ENCODE measurements at regions not wholly inside any gene's neighbourhood (a gene's known extent, or its start where the extent isn't known, plus 50 kb on each side); places are given as distances from the start of the nearest gene placed in this dataset.

GRCh38 chr10:8431511-8431910, 377.0 kb downstream of the GATA3 start:
- peak in 1 of 5 experiments; percentile 46 for DNase-seq

GRCh38 chr10:8435186-8436055, 380.9 kb downstream of the GATA3 start:
- DNase-seq = peak in 1 of 5 experiments; percentile 45

GRCh38 chr10:8437896-8438295, 383.4 kb downstream of the GATA3 start:
- DNase-seq = peak in 1 of 5 experiments; percentile 44

- peak in 2 of 5 experiments; percentile 69 to 89 for DNase-seq
Observed at GRCh38 chr10:8438603-8439002, 384.1 kb downstream of the GATA3 start.

GRCh38 chr10:8439040-8439439, 384.6 kb downstream of the GATA3 start:
- no peak for DNase-seq

GRCh38 chr10:8444630-8445029, 390.1 kb downstream of the GATA3 start:
- DNase-seq = peak in 1 of 5 experiments; percentile 29

- DNase-seq = no peak
Observed at GRCh38 chr10:8445353-8445752, 390.9 kb downstream of the GATA3 start.

GRCh38 chr10:8449909-8450308, 395.4 kb downstream of the GATA3 start:
- no peak for DNase-seq

GRCh38 chr10:8453587-8453986, 399.1 kb downstream of the GATA3 start:
- DNase-seq = no peak

GRCh38 chr10:8454357-8454756, 399.9 kb downstream of the GATA3 start:
- DNase-seq = no peak

- no peak for DNase-seq
Observed at GRCh38 chr10:8455181-8455580, 400.7 kb downstream of the GATA3 start.

GRCh38 chr10:8456386-8456785, 401.9 kb downstream of the GATA3 start:
- DNase-seq = no peak

- DNase-seq = no peak
Observed at GRCh38 chr10:8460626-8461025, 406.1 kb downstream of the GATA3 start.

- no peak for DNase-seq
Observed at GRCh38 chr10:8462565-8462964, 408.1 kb downstream of the GATA3 start.

GRCh38 chr10:8463853-8464252, 409.4 kb downstream of the GATA3 start:
- no peak for DNase-seq

- DNase-seq = no peak
Observed at GRCh38 chr10:8468477-8468876, 414.0 kb downstream of the GATA3 start.

- peak in 1 of 5 experiments; percentile 76 for DNase-seq
Observed at GRCh38 chr10:8473205-8473604, 418.7 kb downstream of the GATA3 start.

- DNase-seq = no peak
Observed at GRCh38 chr10:8477300-8477699, 422.8 kb downstream of the GATA3 start.

- DNase-seq = no peak
Observed at GRCh38 chr10:8481718-8482504, 427.4 kb downstream of the GATA3 start.

- DNase-seq = no peak
Observed at GRCh38 chr10:8485032-8485431, 430.5 kb downstream of the GATA3 start.

GRCh38 chr10:8487346-8487745, 432.9 kb downstream of the GATA3 start:
- DNase-seq = no peak

- DNase-seq = no peak
Observed at GRCh38 chr10:8489232-8489631, 434.7 kb downstream of the GATA3 start.

- no peak for DNase-seq
Observed at GRCh38 chr10:8489823-8490222, 435.3 kb downstream of the GATA3 start.

GRCh38 chr10:8498290-8498689, 443.8 kb downstream of the GATA3 start:
- DNase-seq = no peak

All from T-helper 2 cell (primary cell).